Left ventricle myocardium superior (tissue), 1 donor: ENCODE measurements at regions not wholly inside any gene's neighbourhood (a gene's known extent, or its start where the extent isn't known, plus 50 kb on each side); places are given as distances from the start of the nearest gene placed in this dataset.

Experiments
- ATAC-seq: fragments of 200-7000 bp; cut with Tn5 transposase; one replicate; pipeline ENCODE4 v1.9.1; 2020; ENCODE audit warnings: mild to moderate bottlenecking, moderate library complexity
- DNase-seq: peaks from one replicate; pipeline ENCODE4 v3.0.0-alpha.2; 2020
- intact Hi-C: fragments of 100-400 bp; cut with micrococcal nuclease; formaldehyde crosslinking; loops from one replicate; pipeline ENCODE4 v1.11.0; 2022
- donor health status: DM: no; HTN: yes; CAD: no; lungs with severe emphysema.

GRCh38 chrX:87236830-87237440 is 280.7 kb upstream of the KLHL4 start:
- ATAC-seq (no peak), DNase-seq (no peak)
- intact Hi-C loops: no loop called here

GRCh38 chrX:87265518-87265917 is 252.1 kb upstream of the KLHL4 start:
- ATAC-seq: no peak
- intact Hi-C loops: no loop called here

GRCh38 chrX:87272491-87272890 is 245.1 kb upstream of the KLHL4 start:
- DNase-seq (no peak), ATAC-seq (no peak)
- intact Hi-C loops: no loop called here

More at GRCh38 chrX:87265518-87265917, 252.1 kb upstream of the KLHL4 start:
- no peak for DNase-seq

- intact Hi-C loops: no loop called here
- DNase-seq (no peak), ATAC-seq (no peak)
Measured at GRCh38 chrX:87299563-87300160, 217.9 kb upstream of the KLHL4 start.

- DNase-seq (no peak), ATAC-seq (no peak)
- intact Hi-C loops: no loop called here
Measured at GRCh38 chrX:87310780-87311179, 206.8 kb upstream of the KLHL4 start.

GRCh38 chrX:87327267-87327666 is 190.3 kb upstream of the KLHL4 start:
- intact Hi-C loops: no loop called here
- no peak for ATAC-seq
- DNase-seq: no peak

- no peak for ATAC-seq
- no peak for DNase-seq
- intact Hi-C loops: loop anchor here (10.0 kb wide), 1 partner anchor 328 kb away; no protein-coding TSS in a partner anchor
Measured at GRCh38 chrX:87337267-87337666, 180.3 kb upstream of the KLHL4 start.

- ATAC-seq (no peak), DNase-seq (no peak)
- intact Hi-C loops: loop anchor here (10.0 kb wide), 1 partner anchor 326 kb away; no protein-coding TSS in a partner anchor
Measured at GRCh38 chrX:87338510-87338909, 179.1 kb upstream of the KLHL4 start.

GRCh38 chrX:87370865-87371264 is 146.7 kb upstream of the KLHL4 start:
- DNase-seq (no peak), ATAC-seq (no peak)
- intact Hi-C loops: no loop called here

- intact Hi-C loops: no loop called here
- no peak for DNase-seq
- ATAC-seq: no peak
Measured at GRCh38 chrX:87374324-87374723, 143.3 kb upstream of the KLHL4 start.

GRCh38 chrX:87376896-87377295 is 140.7 kb upstream of the KLHL4 start:
- intact Hi-C loops: no loop called here
- DNase-seq (no peak), ATAC-seq (no peak)

- intact Hi-C loops: no loop called here
- ATAC-seq: no peak
Measured at GRCh38 chrX:87388381-87388780, 129.2 kb upstream of the KLHL4 start.

GRCh38 chrX:87391742-87392141 is 125.9 kb upstream of the KLHL4 start:
- DNase-seq (no peak), ATAC-seq (no peak)
- intact Hi-C loops: no loop called here

More at GRCh38 chrX:87388381-87388780, 129.2 kb upstream of the KLHL4 start:
- DNase-seq: no peak

GRCh38 chrX:87392369-87392768 is 125.2 kb upstream of the KLHL4 start:
- no peak for DNase-seq
- no peak for ATAC-seq
- intact Hi-C loops: no loop called here

GRCh38 chrX:87397103-87397886 is 120.3 kb upstream of the KLHL4 start:
- ATAC-seq: no peak
- DNase-seq: no peak
- intact Hi-C loops: no loop called here

GRCh38 chrX:87402256-87402655 is 115.3 kb upstream of the KLHL4 start:
- no peak for DNase-seq
- no peak for ATAC-seq
- intact Hi-C loops: no loop called here

- intact Hi-C loops: no loop called here
- DNase-seq: no peak
- no peak for ATAC-seq
Measured at GRCh38 chrX:87403551-87403950, 114.1 kb upstream of the KLHL4 start.

- ATAC-seq (peak; percentile 60), DNase-seq (peak; percentile 45)
- intact Hi-C loops: no loop called here
Measured at GRCh38 chrX:87409113-87409841, 108.3 kb upstream of the KLHL4 start.

- ATAC-seq: no peak
Measured at GRCh38 chrX:87425618-87426017, 92.0 kb upstream of the KLHL4 start.

GRCh38 chrX:87434618-87435017 is 83.0 kb upstream of the KLHL4 start:
- intact Hi-C loops: no loop called here
- no peak for DNase-seq
- ATAC-seq: no peak

More at GRCh38 chrX:87425618-87426017, 92.0 kb upstream of the KLHL4 start:
- intact Hi-C loops: no loop called here
- no peak for DNase-seq
